ENCODE measurements at regions not wholly inside any gene's neighbourhood (a gene's known extent, or its start where the extent isn't known, plus 50 kb on each side); places are given as distances from the start of the nearest gene placed in this dataset.

- H3F3A ChIP-seq (ENCODE audit: insufficient read depth) = no peaks in the 10 kb centered on the region
- TF ChIP-seq, protein P1, sequence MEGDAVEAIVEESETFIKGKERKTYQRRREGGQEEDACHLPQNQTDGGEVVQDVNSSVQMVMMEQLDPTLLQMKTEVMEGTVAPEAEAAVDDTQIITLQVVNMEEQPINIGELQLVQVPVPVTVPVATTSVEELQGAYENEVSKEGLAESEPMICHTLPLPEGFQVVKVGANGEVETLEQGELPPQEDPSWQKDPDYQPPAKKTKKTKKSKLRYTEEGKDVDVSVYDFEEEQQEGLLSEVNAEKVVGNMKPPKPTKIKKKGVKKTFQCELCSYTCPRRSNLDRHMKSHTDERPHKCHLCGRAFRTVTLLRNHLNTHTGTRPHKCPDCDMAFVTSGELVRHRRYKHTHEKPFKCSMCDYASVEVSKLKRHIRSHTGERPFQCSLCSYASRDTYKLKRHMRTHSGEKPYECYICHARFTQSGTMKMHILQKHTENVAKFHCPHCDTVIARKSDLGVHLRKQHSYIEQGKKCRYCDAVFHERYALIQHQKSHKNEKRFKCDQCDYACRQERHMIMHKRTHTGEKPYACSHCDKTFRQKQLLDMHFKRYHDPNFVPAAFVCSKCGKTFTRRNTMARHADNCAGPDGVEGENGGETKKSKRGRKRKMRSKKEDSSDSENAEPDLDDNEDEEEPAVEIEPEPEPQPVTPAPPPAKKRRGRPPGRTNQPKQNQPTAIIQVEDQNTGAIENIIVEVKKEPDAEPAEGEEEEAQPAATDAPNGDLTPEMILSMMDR (IDR thresholded peaks at IDR 0.05; ENCODE audit: insufficient read depth, low read length, poor library complexity, severe bottlenecking) = no peak
- no peak for TF ChIP-seq EZH2phosphoT487 (conservative IDR thresholded peaks at IDR 0.05; ENCODE audit: low read length)
- H2AFZ ChIP-seq (ENCODE audit: low read depth, low read length, severe bottlenecking) = no peak overlapping the region
- H3K27me3 ChIP-seq (ENCODE audit: low read length) = no peaks in the 10 kb centered on the region
- no peak overlapping the region for H3K4me2 ChIP-seq (ENCODE audit: low read depth, low read length, poor library complexity, severe bottlenecking)
- H3K36me3 ChIP-seq (ENCODE audit: low read length) = no peaks in the 10 kb centered on the region
- no peaks in the 10 kb centered on the region for H3K9me3 ChIP-seq (ENCODE audit: insufficient read depth, low read length)
- no peak overlapping the region for H3K4me3 ChIP-seq (ENCODE audit: insufficient read depth, low read length, poor library complexity, severe bottlenecking)
- H3K9me2 ChIP-seq (replicated peaks; ENCODE audit: insufficient read depth, low read length) = no peaks in the 10 kb centered on the region
- no peaks in the 10 kb centered on the region for H3K79me2 ChIP-seq (ENCODE audit: insufficient read depth, low read length)
- no peak overlapping the region for H3K27ac ChIP-seq (ENCODE audit: low read depth, low read length)
- H4K20me1 ChIP-seq (ENCODE audit: low read depth, low read length) = no peaks in the 10 kb centered on the region
- H3K9ac ChIP-seq (ENCODE audit: low read length) = no peak overlapping the region
These were observed 236.1 kb downstream of the C1orf94 start for GRCh38 chr1:34412598-34413370.

GRCh38 chr1:34415140-34415539 is 238.4 kb downstream of the C1orf94 start:
- no peaks in the 10 kb centered on the region for H3K9me3 ChIP-seq (ENCODE audit: insufficient read depth, low read length)
- no peaks in the 10 kb centered on the region for H4K20me1 ChIP-seq (ENCODE audit: low read depth, low read length)
- H3F3A ChIP-seq (ENCODE audit: insufficient read depth) = no peaks in the 10 kb centered on the region
- no peak overlapping the region for H3K4me3 ChIP-seq (ENCODE audit: insufficient read depth, low read length, poor library complexity, severe bottlenecking)
- TF ChIP-seq, protein P1 (IDR thresholded peaks at IDR 0.05; ENCODE audit: insufficient read depth, low read length, poor library complexity, severe bottlenecking) = no peak
- no peak overlapping the region for H3K27ac ChIP-seq (ENCODE audit: low read depth, low read length)
- no peaks in the 10 kb centered on the region for H3K27me3 ChIP-seq (ENCODE audit: low read length)
- H3K36me3 ChIP-seq (ENCODE audit: low read length) = no peaks in the 10 kb centered on the region
- H3K4me2 ChIP-seq (ENCODE audit: low read depth, low read length, poor library complexity, severe bottlenecking) = no peak overlapping the region
- H2AFZ ChIP-seq (ENCODE audit: low read depth, low read length, severe bottlenecking) = no peak overlapping the region
- H3K9me2 ChIP-seq (replicated peaks; ENCODE audit: insufficient read depth, low read length) = no peaks in the 10 kb centered on the region
- H3K9ac ChIP-seq (ENCODE audit: low read length) = no peak overlapping the region
- H3K79me2 ChIP-seq (ENCODE audit: insufficient read depth, low read length) = no peaks in the 10 kb centered on the region

DNA sequence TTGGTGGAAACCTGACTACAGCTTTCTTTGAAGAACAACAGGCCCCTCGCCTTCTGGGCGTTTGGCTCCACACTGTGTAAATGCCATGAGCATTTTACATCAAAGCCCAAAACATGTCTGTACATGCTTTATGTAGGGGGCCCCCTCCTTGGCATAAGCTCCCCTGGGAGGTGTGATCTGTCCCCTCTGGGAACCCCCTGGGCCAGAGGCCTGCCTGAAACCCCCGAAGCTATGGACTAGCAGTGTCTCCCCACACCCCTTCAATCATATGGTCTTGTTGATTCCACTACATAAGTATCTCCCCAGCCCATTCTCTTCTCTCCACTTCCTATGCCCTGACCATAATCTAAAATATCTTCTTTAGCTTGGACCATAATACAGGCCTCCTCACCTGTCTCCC is 241.5 kb downstream of the C1orf94 start:
- no peak overlapping the region for H3K27ac ChIP-seq (ENCODE audit: low read depth, low read length)
- no peak overlapping the region for H2AFZ ChIP-seq (ENCODE audit: low read depth, low read length, severe bottlenecking)
- no peaks in the 10 kb centered on the region for H3K36me3 ChIP-seq (ENCODE audit: low read length)
- no peak overlapping the region for H3K4me2 ChIP-seq (ENCODE audit: low read depth, low read length, poor library complexity, severe bottlenecking)
- TF ChIP-seq, protein P1 (IDR thresholded peaks at IDR 0.05; ENCODE audit: insufficient read depth, low read length, poor library complexity, severe bottlenecking) = no peak
- no peak for TF ChIP-seq EZH2phosphoT487 (conservative IDR thresholded peaks at IDR 0.05; ENCODE audit: low read length)
- H3K9ac ChIP-seq (ENCODE audit: low read length) = no peak overlapping the region
- H3K9me2 ChIP-seq (replicated peaks; ENCODE audit: insufficient read depth, low read length) = no peaks in the 10 kb centered on the region
- no peak overlapping the region for H3K4me3 ChIP-seq (ENCODE audit: insufficient read depth, low read length, poor library complexity, severe bottlenecking)
- H3K9me3 ChIP-seq (ENCODE audit: insufficient read depth, low read length) = no peaks in the 10 kb centered on the region
- H4K20me1 ChIP-seq (ENCODE audit: low read depth, low read length) = no peaks in the 10 kb centered on the region
- H3K27me3 ChIP-seq (ENCODE audit: low read length) = no peaks in the 10 kb centered on the region
- H3K79me2 ChIP-seq (ENCODE audit: insufficient read depth, low read length) = no peaks in the 10 kb centered on the region
- no peaks in the 10 kb centered on the region for H3F3A ChIP-seq (ENCODE audit: insufficient read depth)

Data from SU-DHL-6 (cell line).